OCI-LY3 (cell line): ENCODE measurements at regions not wholly inside any gene's neighbourhood (a gene's known extent, or its start where the extent isn't known, plus 50 kb on each side); places are given as distances from the start of the nearest gene placed in this dataset.

Experiments
- EZH2phosphoT487 ChIP-seq: fragments of 200-600 bp; shearing (Covaris generic); IDR thresholded peaks from 2 replicates; pipeline ENCODE4 v1.6.1; 2018; ENCODE audit warnings: antibody characterized with exemption, mixed run types, low read depth
- TF ChIP-seq, protein P1 (sequence below): fragments of 200-600, 300-600 bp; sonication (generic); IDR thresholded peaks from 2 replicates; pipeline ENCODE4 v1.5.1; 2014; ENCODE audit warnings: antibody characterized with exemption, low read length, low read depth

DNA sequence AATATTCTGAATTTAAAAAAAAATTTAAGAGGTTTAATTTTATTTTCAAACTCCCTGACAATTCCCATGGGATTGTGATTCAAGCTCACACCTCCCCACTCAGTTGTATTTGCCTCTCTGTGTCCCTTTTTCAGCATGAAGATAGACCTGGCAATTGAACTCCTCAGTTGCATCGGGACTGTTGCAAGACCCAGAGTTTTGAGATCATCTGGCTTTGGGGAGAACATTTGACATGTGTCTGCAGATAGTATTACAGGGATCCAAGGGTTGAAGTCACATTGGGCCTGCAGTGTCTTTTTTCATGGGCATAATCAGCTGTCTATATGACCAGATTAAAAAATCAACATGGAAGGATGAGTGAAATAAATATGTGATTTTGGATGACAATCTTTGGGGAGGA is 91.1 kb upstream of the EOMES start:
- TF ChIP-seq, protein P1, sequence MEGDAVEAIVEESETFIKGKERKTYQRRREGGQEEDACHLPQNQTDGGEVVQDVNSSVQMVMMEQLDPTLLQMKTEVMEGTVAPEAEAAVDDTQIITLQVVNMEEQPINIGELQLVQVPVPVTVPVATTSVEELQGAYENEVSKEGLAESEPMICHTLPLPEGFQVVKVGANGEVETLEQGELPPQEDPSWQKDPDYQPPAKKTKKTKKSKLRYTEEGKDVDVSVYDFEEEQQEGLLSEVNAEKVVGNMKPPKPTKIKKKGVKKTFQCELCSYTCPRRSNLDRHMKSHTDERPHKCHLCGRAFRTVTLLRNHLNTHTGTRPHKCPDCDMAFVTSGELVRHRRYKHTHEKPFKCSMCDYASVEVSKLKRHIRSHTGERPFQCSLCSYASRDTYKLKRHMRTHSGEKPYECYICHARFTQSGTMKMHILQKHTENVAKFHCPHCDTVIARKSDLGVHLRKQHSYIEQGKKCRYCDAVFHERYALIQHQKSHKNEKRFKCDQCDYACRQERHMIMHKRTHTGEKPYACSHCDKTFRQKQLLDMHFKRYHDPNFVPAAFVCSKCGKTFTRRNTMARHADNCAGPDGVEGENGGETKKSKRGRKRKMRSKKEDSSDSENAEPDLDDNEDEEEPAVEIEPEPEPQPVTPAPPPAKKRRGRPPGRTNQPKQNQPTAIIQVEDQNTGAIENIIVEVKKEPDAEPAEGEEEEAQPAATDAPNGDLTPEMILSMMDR, result no peak
- no peak for TF ChIP-seq EZH2phosphoT487
